Parathyroid adenoma (tissue), 2 donors: ENCODE measurements at regions not wholly inside any gene's neighbourhood (a gene's known extent, or its start where the extent isn't known, plus 50 kb on each side); places are given as distances from the start of the nearest gene placed in this dataset.

Source experiments
- H2AFZ ChIP-seq: fragments of 300-600 bp; sonication (generic); one replicate; pipeline ENCODE4 v1.7.0; 2017; ENCODE audit warnings: antibody characterized with exemption, mild to moderate bottlenecking
- H3K27ac ChIP-seq: fragments of 300-600 bp; sonication (generic); one replicate; pipeline ENCODE4 v1.7.0; 2017
- H3K27me3 ChIP-seq: fragments of 300-600 bp; sonication (generic); one replicate; pipeline ENCODE4 v1.7.0; 2017; ENCODE audit warnings: low read length; ENCODE audit not compliant: control insufficient read depth, insufficient read depth
- H3K36me3 ChIP-seq: fragments of 300-600 bp; sonication (generic); one replicate; pipeline ENCODE4 v1.7.0; 2017; ENCODE audit warnings: low read length; ENCODE audit not compliant: control insufficient read depth, insufficient read depth
- H3K4me1 ChIP-seq: fragments of 300-600 bp; sonication (generic); one replicate; pipeline ENCODE4 v1.7.0; 2017; ENCODE audit warnings: control low read depth
- H3K4me2 ChIP-seq: fragments of 300-600 bp; sonication (generic); one replicate; pipeline ENCODE4 v1.7.0; 2017; ENCODE audit warnings: low read length
- H3K4me3 ChIP-seq: fragments of 300-600 bp; sonication (generic); one replicate; pipeline ENCODE4 v1.7.0; 2017; ENCODE audit warnings: low read depth, low read length
- H3K79me2 ChIP-seq: fragments of 300-600 bp; sonication (generic); one replicate; pipeline ENCODE4 v1.7.0; 2017; ENCODE audit warnings: control low read depth
- H3K9ac ChIP-seq: fragments of 300-600 bp; sonication (generic); one replicate; pipeline ENCODE4 v1.7.0; 2017; ENCODE audit warnings: mild to moderate bottlenecking
- H3K9me3 ChIP-seq: fragments of 300-600 bp; sonication (generic); one replicate; pipeline ENCODE4 v1.7.0; 2017; ENCODE audit warnings: low read length; ENCODE audit not compliant: control insufficient read depth
- CTCF ChIP-seq: fragments of 300-600 bp; sonication (generic); IDR thresholded peaks from one replicate; pipeline ENCODE4 v1.7.0; 2017; ENCODE audit warnings: antibody characterized with exemption, mild to moderate bottlenecking
- donor health status: primary hyperparathyroidism.

GRCh38 chr12:41701943-41702601 lies 442.6 kb downstream of the GXYLT1 start:
- TF ChIP-seq CTCF, result no peak
- Histone ChIP-seq H3K9me3 (no peaks in the 10 kb centered on the region), H3K9ac (no peak overlapping the region), H2AFZ (peak overlapping the region; percentile 9), H3K27ac (no peak overlapping the region), H3K27me3 (no peaks in the 10 kb centered on the region), H3K4me2 (no peak overlapping the region), H3K36me3 (no peaks in the 10 kb centered on the region), H3K4me3 (no peak overlapping the region), H3K79me2 (no peaks in the 10 kb centered on the region), H3K4me1 (no peaks in the 10 kb centered on the region)

GRCh38 chr12:41700940-41701339 lies 443.7 kb downstream of the GXYLT1 start:
- H3K27ac ChIP-seq, result no peak overlapping the region
- no peaks in the 10 kb centered on the region for H3K4me1 ChIP-seq
- H3K79me2 ChIP-seq, result no peaks in the 10 kb centered on the region
- H3K27me3 ChIP-seq, result no peaks in the 10 kb centered on the region
- H3K9me3 ChIP-seq, result no peaks in the 10 kb centered on the region
- H3K4me2 ChIP-seq, result no peak overlapping the region
- H2AFZ ChIP-seq, result no peak overlapping the region
- H3K4me3 ChIP-seq, result no peak overlapping the region
- no peak overlapping the region for H3K9ac ChIP-seq
- no peak for TF ChIP-seq CTCF
- H3K36me3 ChIP-seq, result no peaks in the 10 kb centered on the region

DNA sequence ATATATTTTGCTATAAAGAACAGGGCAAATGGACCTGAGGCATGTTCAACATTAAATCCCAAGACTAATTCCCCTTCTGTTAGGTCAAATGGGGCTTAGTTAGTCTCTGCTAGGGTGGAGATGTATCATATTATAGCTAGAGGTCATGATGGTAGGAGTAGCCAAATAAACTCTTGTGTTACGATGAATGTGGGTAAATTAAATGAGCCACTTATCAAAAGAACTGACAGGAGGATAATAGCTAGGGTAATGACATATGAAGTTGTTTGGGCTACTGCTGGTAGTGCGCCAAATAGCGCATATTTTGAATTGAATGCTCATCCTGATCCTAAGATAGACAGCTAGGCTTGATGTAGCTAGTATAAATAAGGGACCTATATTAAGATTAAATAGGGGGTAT lies 445.0 kb downstream of the GXYLT1 start:
- H3K9me3 ChIP-seq, result no peaks in the 10 kb centered on the region
- TF ChIP-seq CTCF, result no peak
- H3K4me2 ChIP-seq, result no peak overlapping the region
- H3K4me3 ChIP-seq, result no peak overlapping the region
- no peaks in the 10 kb centered on the region for H3K79me2 ChIP-seq
- H3K36me3 ChIP-seq, result no peaks in the 10 kb centered on the region
- no peaks in the 10 kb centered on the region for H3K4me1 ChIP-seq
- no peak overlapping the region for H3K27ac ChIP-seq
- no peak overlapping the region for H2AFZ ChIP-seq
- no peaks in the 10 kb centered on the region for H3K27me3 ChIP-seq
- no peak overlapping the region for H3K9ac ChIP-seq

DNA sequence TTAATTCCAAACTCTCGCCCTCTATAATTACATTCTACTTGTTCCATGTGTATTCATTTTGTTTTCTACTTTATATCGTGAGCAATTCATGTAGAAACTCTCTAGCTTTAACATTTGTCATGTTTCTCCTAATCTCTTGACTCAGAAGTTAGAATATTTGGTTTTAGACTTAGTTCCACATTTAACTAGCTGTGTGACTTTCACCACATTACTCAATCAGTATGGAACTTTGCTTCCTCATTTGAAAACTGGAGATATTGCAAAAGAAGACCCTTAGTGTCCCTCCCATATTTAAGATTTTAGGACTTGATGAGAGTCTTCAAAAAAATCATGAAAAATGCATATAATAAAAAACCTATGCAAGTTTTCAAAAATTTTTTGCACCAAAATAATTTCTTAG lies 447.5 kb downstream of the GXYLT1 start:
- no peak overlapping the region for H3K9ac ChIP-seq
- H3K27ac ChIP-seq, result no peak overlapping the region
- H3K4me3 ChIP-seq, result no peak overlapping the region
- no peaks in the 10 kb centered on the region for H3K36me3 ChIP-seq
- no peaks in the 10 kb centered on the region for H3K4me1 ChIP-seq
- no peaks in the 10 kb centered on the region for H3K79me2 ChIP-seq
- H2AFZ ChIP-seq, result no peak overlapping the region
- no peaks in the 10 kb centered on the region for H3K9me3 ChIP-seq
- TF ChIP-seq CTCF, result no peak
- no peak overlapping the region for H3K4me2 ChIP-seq
- H3K27me3 ChIP-seq, result no peaks in the 10 kb centered on the region

DNA sequence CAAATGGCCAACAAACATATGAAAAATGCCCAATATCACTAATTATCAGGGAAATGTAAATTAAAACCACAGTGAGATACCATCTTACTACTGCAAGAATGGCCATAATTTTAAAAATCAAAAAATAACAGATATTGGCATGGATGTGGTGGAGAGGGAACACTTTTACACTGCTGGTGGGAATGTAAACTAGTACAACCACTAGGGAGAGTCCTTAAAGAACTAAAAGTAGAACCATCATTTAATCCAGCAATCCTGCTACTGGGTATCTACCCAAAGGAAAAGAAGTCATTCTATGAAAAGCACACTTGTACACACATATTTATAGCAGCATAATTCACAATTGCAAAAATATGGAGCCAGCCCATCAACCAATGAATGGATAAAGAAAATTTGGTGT lies 459.7 kb downstream of the GXYLT1 start:
- H3K9ac ChIP-seq, result no peak overlapping the region
- no peaks in the 10 kb centered on the region for H3K4me1 ChIP-seq
- H3K27me3 ChIP-seq, result no peaks in the 10 kb centered on the region
- H3K27ac ChIP-seq, result no peak overlapping the region
- H2AFZ ChIP-seq, result no peak overlapping the region
- H3K4me2 ChIP-seq, result no peak overlapping the region
- H3K36me3 ChIP-seq, result no peaks in the 10 kb centered on the region
- H3K4me3 ChIP-seq, result no peak overlapping the region
- TF ChIP-seq CTCF, result no peak
- no peaks in the 10 kb centered on the region for H3K79me2 ChIP-seq
- no peaks in the 10 kb centered on the region for H3K9me3 ChIP-seq
